GM12891 (cell line): ENCODE measurements at regions not wholly inside any gene's neighbourhood (a gene's known extent, or its start where the extent isn't known, plus 50 kb on each side); places are given as distances from the start of the nearest gene placed in this dataset.
"Not testable (repeated sequence)": the region's sequence is repeated elsewhere in the genome, so short reads cannot be mapped to it uniquely, and the experiment has no call there.

Experiments used
- DNase-seq: peaks from one replicate; pipeline ENCODE4 v3.0.0; 2011; ENCODE audit warnings: low spot score; ENCODE audit not compliant: insufficient read length
- FAIRE-seq: peaks from 2 replicates; lab custom pipeline; 2011; peaks lifted over from hg19 to GRCh38; lab: Jason Lieb, UNC
- PAX5 ChIP-seq: IDR thresholded peaks from 2 replicates; pipeline ENCODE4 v1.6.1; 2011; ENCODE audit warnings: low read length, moderate library complexity, mild to moderate bottlenecking; ENCODE audit not compliant: insufficient read depth, severe bottlenecking
- POLR2A ChIP-seq: IDR thresholded peaks from 2 replicates; pipeline ENCODE4 v1.6.1; 2011; ENCODE audit warnings: low read depth, low read length, control low read depth
- POLR2AphosphoS5 ChIP-seq: IDR thresholded peaks from 2 replicates; pipeline ENCODE4 v1.6.1; 2011; ENCODE audit warnings: low read depth, low read length, control low read depth
- POU2F2 ChIP-seq: IDR thresholded peaks from 2 replicates; pipeline ENCODE4 v1.6.1; 2011; ENCODE audit warnings: low read depth, mild to moderate bottlenecking, control low read depth, low read length, moderate library complexity
- SPI1 ChIP-seq: IDR thresholded peaks from 2 replicates; pipeline ENCODE4 v1.6.1; 2011; ENCODE audit warnings: low read depth, low read length, control low read depth
- TAF1 ChIP-seq: IDR thresholded peaks from 2 replicates; pipeline ENCODE4 v1.6.1; 2011; ENCODE audit warnings: low read depth, low read length, control low read depth

DNA sequence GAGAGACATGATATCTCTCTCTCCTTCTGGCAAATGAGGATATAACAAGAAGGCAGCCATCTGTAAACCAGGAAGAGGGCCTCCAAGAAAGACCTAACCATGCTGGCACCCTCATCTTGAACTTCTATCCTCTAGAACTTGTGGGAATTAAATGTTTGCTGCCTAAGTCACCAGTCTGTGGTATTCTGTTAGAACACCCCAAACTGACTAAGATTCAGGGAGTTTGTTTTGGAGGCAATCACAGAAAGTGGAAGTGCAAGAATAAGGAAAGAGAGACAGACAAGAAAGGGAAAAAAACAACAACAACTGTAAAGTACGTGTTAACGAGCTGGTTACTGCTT, 114.5 kb upstream of the GOT2 start:
- TF ChIP-seq TAF1 (no peak), POLR2A (no peak), POU2F2 (no peak), POLR2AphosphoS5 (no peak), SPI1 (no peak), PAX5 (no peak)
- FAIRE-seq (no peak), DNase-seq (no peak)

GRCh38 chr16:58847902-58848661, 114.0 kb upstream of the GOT2 start:
- DNase-seq: no peak
- TF ChIP-seq POLR2AphosphoS5 (no peak), PAX5 (no peak), POU2F2 (no peak), TAF1 (no peak), SPI1 (no peak), POLR2A (no peak)
- FAIRE-seq: no peak

DNA sequence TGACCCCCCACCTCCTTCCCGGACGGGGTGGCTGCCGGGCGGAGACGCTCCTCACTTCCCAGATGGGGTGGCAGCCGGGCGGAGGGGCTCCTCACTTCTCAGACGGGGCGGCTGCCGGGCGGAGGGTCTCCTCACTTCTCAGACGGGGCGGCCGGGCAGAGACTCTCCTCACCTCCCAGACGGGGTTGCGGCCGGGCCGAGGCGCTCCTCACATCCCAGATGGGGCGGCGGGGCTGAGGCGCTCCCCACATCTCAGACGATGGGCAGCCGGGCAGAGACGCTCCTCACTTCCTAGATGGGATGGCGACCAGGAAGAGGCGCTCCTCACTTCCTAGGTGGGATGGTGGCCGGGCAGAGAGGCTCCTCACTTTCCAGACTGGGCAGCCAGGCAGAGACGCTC, 112.1 kb upstream of the GOT2 start:
- DNase-seq, FAIRE-seq: not testable (repeated sequence)

DNA sequence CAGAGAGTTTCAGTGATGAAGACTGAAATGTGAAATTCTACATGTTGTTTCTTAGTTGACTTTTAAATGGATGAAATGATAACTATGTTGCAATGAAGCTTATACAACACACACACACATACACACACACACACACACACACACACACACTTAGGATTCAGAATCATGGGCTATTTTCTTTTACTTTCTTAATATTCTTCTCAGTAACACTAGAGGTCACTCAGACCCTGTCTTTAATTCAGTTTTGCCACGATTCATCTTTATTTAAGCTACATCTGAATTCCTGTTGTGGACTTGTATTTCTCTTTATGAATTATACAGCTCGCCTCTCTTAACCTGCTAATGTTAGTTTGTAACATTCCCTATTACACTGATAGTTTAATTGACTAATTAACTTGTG, 109.6 kb upstream of the GOT2 start:
- DNase-seq (no peak), FAIRE-seq (no peak)
- TF ChIP-seq TAF1 (no peak), PAX5 (no peak), POU2F2 (no peak), POLR2A (no peak)

DNA sequence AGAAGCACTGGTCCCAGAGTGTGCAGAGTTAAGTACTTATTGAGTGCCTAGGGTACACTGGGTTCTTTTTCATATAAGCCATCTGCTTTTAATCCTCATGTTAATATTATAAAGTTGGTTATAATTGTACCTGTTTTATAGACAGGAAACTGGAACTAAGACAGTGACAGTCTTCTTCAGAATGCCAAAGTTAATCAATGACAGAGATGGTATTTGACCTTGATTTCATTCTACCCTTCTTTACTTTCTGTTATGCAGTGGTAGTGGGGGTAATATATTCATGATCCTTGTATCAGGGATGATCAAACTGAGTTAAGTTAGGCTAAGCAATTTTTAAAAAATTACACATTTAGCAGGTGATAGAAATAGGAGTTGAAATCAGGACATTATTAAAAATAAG, 108.6 kb upstream of the GOT2 start:
- DNase-seq (no peak), FAIRE-seq (no peak)
- TF ChIP-seq TAF1 (no peak), SPI1 (no peak), POLR2AphosphoS5 (no peak), PAX5 (no peak), POLR2A (no peak), POU2F2 (no peak)

DNA sequence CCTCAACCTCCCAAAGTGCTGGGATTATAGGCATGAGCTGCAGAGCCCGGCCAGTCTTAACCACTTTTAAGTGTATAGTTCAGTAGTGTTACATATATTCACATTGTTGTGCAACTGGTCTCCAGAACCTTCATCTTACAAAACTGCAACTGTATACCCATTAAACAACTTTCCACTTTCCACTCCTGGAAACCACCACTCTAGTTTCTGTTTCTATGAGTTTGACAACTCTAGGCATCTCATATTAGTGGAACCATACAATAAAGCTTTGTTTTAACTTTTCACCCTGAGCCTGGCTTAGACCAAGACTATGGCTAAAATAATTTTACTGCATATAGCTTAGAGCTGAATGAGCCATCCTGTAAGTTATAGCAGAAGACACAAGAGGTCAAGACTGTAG, 108.0 kb upstream of the GOT2 start:
- FAIRE-seq (no peak), DNase-seq (no peak)
- TF ChIP-seq PAX5: no peak
- TF ChIP-seq POU2F2: no peak
- no peak for TF ChIP-seq POLR2A
- no peak for TF ChIP-seq POLR2AphosphoS5
- no peak for TF ChIP-seq SPI1
- no peak for TF ChIP-seq TAF1

- FAIRE-seq: no peak
- DNase-seq: no peak
- no peak for TF ChIP-seq SPI1
- TF ChIP-seq POU2F2: no peak
- no peak for TF ChIP-seq TAF1
- TF ChIP-seq PAX5: no peak
- TF ChIP-seq POLR2A: no peak
- no peak for TF ChIP-seq POLR2AphosphoS5
These were observed 103.8 kb upstream of the GOT2 start for GRCh38 chr16:58837950-58838349.

DNA sequence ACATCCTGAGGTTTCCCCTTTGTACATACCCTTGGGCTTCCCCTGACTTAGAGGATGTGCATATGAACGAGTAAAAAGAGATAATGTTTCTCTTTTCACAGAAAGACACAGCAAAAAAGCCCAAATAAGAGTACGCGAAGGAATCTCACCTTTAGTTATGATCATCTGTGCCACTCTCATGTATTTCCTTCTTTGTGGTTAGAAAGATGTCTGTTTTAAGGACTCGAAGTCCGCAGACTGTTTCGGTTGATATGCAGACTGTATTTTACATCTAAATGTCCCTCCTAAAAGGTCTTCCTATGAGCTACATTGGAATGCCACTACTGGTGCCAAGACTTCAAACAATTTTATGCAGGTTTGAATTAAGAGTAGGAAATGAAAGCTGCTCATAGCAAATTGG, 102.3 kb upstream of the GOT2 start:
- FAIRE-seq (no peak), DNase-seq (no peak)
- TF ChIP-seq POLR2A: no peak
- TF ChIP-seq TAF1: no peak
- no peak for TF ChIP-seq POU2F2
- TF ChIP-seq POLR2AphosphoS5: no peak
- no peak for TF ChIP-seq SPI1
- no peak for TF ChIP-seq PAX5

DNA sequence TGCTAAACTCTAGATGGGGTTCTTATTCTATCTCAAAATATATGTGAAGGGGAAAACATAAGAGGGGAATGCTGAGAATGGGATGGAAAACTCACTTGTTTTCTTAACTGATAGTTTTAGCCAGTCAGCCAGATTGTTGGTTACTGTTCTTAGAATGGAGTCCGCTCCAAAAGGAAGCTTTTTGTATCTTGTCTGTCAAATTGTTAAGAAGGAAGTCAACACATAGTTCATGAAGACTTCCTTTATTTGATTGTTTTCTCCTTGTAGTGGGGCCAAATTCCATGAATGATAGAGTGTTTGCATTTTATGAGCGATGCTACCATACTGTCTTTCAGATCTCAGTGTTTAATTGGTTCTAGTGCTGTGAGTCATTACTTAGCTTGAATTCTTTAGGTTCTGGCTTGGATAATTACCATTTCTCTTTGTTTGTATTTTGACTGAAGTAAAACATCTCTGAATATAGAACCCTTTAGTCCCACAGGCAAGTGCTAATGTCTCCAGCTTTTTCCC, 98.3 kb upstream of the GOT2 start:
- DNase-seq: no peak
- no peak for FAIRE-seq
- TF ChIP-seq PAX5 (no peak), POLR2A (no peak), POU2F2 (no peak), SPI1 (no peak), TAF1 (no peak), POLR2AphosphoS5 (no peak)

DNA sequence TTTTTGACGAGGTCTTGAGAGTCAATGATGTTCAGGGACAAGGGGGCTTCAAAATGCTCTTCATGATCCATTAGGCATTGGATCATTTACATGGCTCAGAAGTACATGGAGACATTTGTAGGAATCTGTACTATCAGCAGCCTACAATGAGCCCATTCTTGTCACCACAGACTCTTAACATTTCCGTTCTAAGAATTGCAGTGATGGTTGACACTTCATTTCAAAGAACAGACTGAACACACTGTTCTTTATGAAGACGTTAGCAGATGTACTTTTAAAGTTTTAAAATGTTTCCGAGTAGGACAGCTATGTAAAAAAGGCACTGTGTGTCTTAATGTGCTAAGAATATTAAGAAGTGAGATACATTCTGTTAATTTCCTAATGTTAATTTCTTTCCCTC, 97.3 kb upstream of the GOT2 start:
- no peak for DNase-seq
- no peak for FAIRE-seq
- TF ChIP-seq POLR2AphosphoS5 (no peak), SPI1 (no peak), POU2F2 (no peak), PAX5 (no peak), TAF1 (no peak), POLR2A (no peak)
